SK-N-SH treated with all-trans-retinoic acid at 6 μM for 48 hours (cell line): ENCODE measurements at regions not wholly inside any gene's neighbourhood (a gene's known extent, or its start where the extent isn't known, plus 50 kb on each side); places are given as distances from the start of the nearest gene placed in this dataset.

Source experiments
- CREB5 ChIP-seq: fragments of 250-450 bp; sonication (Bioruptor Pico); IDR thresholded peaks from 2 replicates; pipeline ENCODE4 v1.5.1; 2020; ENCODE audit warnings: low read depth, mild to moderate bottlenecking, moderate library complexity
- PATZ1 ChIP-seq: fragments of 250-450 bp; sonication (Bioruptor Pico); IDR thresholded peaks from 2 replicates; pipeline ENCODE4 v1.8.0; 2020; ENCODE audit warnings: mild to moderate bottlenecking, moderate library complexity, borderline replicate concordance
- PPARA ChIP-seq: fragments of 250-450 bp; sonication (Bioruptor Pico); IDR thresholded peaks from 2 replicates; pipeline ENCODE4 v1.5.0; 2020; ENCODE audit warnings: mild to moderate bottlenecking, borderline replicate concordance
- TCF4 ChIP-seq: fragments of 250-450 bp; sonication (Bioruptor Pico); IDR thresholded peaks from 2 replicates; pipeline ENCODE4 v1.8.0; 2021; ENCODE audit warnings: mild to moderate bottlenecking, moderate library complexity, borderline replicate concordance
- TSHZ2 ChIP-seq: fragments of 250-450 bp; sonication (Bioruptor Pico); IDR thresholded peaks from 2 replicates; pipeline ENCODE4 v1.5.0; 2020; ENCODE audit warnings: mild to moderate bottlenecking, moderate library complexity
- ZFP30 ChIP-seq: fragments of 450-650 bp; formaldehyde crosslinking; IDR thresholded peaks from 2 replicates; pipeline ENCODE4 v1.5.0; 2022; ENCODE audit warnings: mild to moderate bottlenecking, moderate library complexity

DNA sequence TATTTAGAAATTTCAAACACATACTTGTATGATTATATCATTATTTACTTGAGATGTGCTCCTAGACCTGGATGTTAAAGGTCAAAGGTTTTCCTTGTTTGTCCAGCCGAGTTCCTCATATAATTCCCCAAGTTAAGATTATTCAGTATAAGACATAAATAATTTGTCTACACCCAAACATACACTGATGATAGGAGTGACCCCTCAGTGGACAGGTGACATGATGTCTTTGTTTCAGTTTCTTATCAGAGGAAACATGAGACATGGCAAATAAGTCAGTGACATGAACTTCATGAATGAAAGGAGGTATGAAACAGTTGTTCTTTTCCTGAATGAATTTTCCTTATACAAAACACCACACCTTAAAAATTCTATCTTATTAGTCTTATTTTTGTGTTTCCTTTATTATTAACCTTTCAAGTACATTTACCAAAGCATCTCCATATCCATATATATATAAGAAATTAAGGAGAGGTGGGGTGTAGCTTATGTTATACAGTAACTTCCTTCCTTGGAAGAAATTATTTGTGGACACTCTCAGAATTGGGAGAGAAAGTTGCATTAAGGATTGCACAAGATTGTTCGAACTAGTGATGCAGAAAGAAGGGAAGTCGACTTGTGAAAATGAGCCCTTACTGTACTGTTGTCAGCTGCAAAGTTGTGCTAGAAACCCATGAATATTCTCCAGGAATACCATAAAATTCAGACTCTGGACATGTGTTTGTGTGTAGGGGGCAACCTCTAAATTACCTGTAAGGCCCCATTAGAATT, 60.5 kb downstream of the POM121L12 start:
- TF ChIP-seq PATZ1 (CRISPR knock-in tag): no peak
- no peak for TF ChIP-seq ZFP30 (CRISPR knock-in tag)
- no peak for TF ChIP-seq TSHZ2
- no peak for TF ChIP-seq TCF4
- no peak for TF ChIP-seq PPARA
- TF ChIP-seq CREB5: no peak
